GM12873 (cell line): ENCODE measurements at regions not wholly inside any gene's neighbourhood (a gene's known extent, or its start where the extent isn't known, plus 50 kb on each side); places are given as distances from the start of the nearest gene placed in this dataset.

Experiments
- TF ChIP-seq, protein P1 (sequence below): IDR thresholded peaks from 2 replicates; pipeline ENCODE4 v1.5.1; 2012; ENCODE audit warnings: low read depth, mild to moderate bottlenecking, moderate library complexity, low read length, control low read depth; ENCODE audit not compliant: insufficient read depth; ENCODE audit errors: missing control alignments

DNA sequence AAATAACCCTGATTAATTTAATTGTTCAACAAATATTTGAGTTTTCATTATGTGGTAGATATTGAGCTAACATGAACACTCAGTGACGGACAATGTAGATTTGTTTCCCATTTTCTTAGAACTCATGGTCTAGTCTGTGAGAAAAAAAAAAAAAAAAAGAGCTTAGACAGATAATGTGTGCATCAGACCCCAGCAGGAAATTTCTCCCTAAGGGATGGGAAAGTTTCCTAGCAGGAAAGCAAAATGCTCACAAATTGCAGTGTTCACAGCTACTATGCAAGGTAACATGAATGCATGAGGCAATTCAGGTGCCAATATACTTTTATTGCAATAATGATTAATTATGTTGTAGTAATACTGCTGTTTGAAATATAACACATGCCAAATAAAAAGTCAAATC is 843.2 kb upstream of the SLIT2 start:
- TF ChIP-seq, protein P1, sequence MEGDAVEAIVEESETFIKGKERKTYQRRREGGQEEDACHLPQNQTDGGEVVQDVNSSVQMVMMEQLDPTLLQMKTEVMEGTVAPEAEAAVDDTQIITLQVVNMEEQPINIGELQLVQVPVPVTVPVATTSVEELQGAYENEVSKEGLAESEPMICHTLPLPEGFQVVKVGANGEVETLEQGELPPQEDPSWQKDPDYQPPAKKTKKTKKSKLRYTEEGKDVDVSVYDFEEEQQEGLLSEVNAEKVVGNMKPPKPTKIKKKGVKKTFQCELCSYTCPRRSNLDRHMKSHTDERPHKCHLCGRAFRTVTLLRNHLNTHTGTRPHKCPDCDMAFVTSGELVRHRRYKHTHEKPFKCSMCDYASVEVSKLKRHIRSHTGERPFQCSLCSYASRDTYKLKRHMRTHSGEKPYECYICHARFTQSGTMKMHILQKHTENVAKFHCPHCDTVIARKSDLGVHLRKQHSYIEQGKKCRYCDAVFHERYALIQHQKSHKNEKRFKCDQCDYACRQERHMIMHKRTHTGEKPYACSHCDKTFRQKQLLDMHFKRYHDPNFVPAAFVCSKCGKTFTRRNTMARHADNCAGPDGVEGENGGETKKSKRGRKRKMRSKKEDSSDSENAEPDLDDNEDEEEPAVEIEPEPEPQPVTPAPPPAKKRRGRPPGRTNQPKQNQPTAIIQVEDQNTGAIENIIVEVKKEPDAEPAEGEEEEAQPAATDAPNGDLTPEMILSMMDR = no peak

DNA sequence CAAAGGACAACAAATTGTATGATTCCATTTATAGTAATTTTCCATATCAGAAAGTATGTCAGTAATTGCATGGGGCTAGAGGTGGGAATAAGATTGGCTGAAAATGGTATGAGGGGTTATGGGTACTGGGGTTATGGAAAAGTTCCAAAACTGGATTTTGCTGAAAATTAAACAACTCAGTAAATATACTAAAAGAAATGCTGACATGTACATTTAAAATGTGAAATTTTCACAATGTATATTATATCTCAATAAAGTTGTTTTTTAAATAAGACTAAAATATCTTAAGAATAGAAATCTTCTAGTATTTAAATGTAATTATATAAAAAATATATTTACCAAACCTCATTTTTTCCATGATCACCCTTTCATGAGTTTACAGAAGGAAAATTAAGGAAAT is 844.9 kb upstream of the SLIT2 start:
- TF ChIP-seq, protein P1 = no peak

DNA sequence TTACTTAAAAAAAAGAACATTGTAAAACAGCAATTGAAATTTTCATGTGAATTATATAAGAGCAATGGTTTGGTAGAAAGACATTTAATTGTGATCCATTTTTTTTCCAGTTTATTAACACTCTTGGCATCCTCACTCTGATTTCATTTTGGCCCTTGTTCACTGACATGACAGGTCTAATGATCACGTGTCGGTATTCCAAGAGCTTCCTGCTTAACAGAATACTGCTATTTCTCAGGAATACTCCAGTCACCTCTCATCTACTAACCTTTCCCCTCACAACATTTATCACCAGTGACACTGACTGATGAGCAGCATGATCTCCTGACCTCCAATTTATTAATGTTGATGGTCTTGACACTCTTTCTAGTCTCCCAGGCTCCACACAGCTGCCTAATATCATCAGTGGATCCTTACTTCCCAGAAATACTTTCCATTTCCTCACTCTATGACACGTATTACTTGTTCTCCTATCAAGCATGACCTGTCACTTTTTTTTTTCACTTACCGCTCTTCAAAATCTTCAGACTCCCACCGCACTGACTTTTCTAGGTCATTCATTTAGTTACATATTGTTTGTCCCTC is 847.8 kb upstream of the SLIT2 start:
- TF ChIP-seq, protein P1 = no peak

DNA sequence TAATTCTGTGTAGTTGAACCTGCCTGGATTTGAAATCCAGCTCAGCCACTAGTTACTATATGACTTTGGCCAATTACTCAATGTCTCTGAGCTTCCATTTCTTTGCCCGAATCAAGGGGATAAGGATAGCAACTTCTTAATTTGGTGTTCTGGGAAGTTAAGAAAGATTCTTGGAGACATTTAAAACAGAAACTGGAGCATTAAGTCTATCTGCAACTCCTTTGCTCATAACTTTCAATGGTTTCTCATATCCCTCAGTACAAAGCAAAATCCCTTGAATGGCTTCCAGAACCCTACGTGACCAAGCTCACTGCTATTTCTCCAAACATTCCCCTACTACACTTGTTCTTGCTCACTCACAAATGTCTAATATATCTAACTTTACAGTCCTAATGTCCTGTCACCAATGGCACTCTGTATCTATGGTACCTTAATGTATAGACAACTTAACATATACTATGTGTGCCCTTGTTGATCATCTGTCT is 849.1 kb upstream of the SLIT2 start:
- TF ChIP-seq, protein P1 = no peak

DNA sequence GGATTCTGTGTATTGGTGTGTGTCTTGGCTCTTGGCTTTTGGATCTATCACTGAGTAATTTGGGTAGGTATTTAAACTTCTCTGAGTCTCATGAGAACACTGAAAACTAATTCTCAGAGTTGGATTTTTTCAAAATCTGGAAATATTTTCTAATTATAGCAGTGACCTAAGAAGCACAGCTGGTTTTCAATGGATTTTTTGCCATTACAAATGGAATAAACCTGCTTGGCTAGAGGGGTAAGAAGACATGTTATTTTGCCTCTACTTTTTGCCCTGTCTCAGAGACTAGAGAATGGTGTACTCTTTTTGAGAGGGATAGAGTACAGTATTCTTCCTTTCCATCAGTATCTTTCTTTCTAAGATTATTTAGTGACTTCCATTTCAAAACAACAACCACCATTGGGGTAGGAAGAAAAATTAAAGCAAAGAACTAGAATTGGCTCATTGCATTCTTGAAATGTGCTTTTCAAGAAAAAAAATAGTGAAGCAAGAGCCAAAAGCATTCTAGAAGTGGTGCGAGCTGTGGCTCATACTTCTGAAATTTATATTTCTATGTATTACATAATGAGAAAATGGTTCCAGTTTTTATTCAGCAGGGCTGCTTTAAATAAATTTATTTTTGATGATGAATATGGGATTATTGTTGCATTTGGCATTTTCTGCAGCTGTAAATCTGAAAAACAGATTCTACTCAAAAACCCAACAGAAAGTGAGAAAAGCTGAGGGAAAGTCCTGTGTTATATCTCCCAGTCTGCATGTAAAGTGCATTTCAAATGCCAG is 850.2 kb upstream of the SLIT2 start:
- TF ChIP-seq, protein P1 = no peak

DNA sequence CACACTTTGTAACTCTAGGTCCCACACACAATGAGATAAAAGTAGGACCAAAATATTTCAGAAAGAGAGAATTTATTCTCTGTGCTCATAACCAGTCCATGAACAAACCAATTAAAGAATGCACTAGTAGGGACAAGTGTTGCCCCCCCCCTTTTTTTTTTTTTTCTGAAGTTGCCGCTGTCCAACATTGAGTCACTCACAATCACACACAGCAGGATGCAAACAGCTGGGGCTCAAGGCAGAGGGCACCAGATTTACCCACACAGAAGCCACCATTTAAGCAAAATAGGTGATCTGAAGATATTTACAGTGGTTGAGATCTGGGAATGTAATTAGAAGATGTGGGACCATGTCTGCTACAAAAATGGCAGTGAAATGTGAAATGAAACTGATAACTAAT is 850.9 kb upstream of the SLIT2 start:
- TF ChIP-seq, protein P1 = no peak

DNA sequence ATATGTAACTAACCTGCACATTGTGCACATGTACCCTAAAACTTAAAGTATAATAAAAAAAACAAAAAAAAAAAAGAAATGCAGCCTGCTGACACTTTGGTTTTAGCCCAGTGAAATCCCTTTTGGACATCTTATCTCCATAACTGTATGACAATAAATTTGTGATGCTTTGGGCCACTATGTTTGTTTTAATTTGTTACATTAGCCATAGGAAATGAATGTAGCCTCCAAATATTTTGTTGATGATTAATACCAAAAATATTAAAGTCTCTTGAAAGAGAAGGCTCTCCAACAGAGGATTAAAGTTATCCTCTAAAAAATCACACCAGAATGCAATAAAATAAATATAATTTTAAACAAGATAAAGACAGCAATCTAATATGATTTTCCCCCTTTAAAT is 852.7 kb upstream of the SLIT2 start:
- TF ChIP-seq, protein P1 = no peak
